Epithelial cell of esophagus (primary cell): ENCODE measurements at regions not wholly inside any gene's neighbourhood (a gene's known extent, or its start where the extent isn't known, plus 50 kb on each side); places are given as distances from the start of the nearest gene placed in this dataset.

ENCODE experiments used
- DNase-seq: peaks from one replicate; pipeline ENCODE4 v3.0.0; 2010; ENCODE audit warnings: low read depth
- H3K4me3 ChIP-seq: 2 replicates; pipeline ENCODE4 v1.5.1; 2011; ENCODE audit warnings: mild to moderate bottlenecking, low read length, control low read depth
- TF ChIP-seq, protein P1 (sequence below): IDR thresholded peaks from 2 replicates; pipeline ENCODE4 v1.5.1; 2011; ENCODE audit warnings: low read depth, mild to moderate bottlenecking, low read length, control low read depth, inconsistent platforms; ENCODE audit not compliant: insufficient read depth; ENCODE audit errors: missing control alignments

DNA sequence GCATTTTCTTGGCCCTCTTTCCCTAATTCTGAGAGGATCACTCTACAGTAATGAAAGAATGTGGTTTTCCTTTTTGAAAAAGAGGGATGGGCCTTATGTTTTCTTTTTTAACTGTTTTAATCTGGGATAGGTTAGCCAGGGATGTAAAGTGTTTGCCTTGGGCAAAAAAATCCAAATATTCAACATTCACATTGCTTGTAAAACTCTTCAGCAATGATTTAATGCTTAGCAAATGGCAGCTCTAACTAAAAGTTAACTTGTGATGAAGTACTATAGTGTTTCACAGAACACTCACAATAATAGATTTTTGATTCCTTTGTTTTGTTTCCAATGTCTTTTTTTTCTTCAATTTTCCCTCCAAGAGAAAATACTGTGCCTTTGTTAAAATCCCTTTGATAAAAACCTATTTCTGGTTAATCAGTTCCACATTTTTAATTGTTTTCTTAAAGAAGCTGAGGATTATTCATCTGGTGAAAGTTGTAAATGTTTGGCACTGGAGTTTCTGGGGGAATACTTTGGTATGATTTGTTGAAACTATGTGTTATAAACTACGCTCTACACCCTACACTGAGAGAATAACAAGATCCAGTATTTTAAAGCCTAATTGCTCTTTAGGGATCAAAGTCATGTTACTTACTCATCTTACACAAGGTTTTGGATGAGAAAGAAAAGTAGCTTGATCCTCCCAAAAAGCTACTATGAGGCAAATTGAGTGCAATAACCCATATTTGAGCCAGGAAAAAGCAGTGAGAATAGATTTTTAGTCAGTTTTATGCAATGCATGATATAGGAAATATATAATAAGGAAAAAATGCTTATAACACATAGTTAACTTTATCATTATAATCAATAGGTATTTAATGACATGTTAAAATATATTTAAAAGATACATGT, 335.8 kb downstream of the EPHA7 start:
- TF ChIP-seq, protein P1, sequence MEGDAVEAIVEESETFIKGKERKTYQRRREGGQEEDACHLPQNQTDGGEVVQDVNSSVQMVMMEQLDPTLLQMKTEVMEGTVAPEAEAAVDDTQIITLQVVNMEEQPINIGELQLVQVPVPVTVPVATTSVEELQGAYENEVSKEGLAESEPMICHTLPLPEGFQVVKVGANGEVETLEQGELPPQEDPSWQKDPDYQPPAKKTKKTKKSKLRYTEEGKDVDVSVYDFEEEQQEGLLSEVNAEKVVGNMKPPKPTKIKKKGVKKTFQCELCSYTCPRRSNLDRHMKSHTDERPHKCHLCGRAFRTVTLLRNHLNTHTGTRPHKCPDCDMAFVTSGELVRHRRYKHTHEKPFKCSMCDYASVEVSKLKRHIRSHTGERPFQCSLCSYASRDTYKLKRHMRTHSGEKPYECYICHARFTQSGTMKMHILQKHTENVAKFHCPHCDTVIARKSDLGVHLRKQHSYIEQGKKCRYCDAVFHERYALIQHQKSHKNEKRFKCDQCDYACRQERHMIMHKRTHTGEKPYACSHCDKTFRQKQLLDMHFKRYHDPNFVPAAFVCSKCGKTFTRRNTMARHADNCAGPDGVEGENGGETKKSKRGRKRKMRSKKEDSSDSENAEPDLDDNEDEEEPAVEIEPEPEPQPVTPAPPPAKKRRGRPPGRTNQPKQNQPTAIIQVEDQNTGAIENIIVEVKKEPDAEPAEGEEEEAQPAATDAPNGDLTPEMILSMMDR = no peak
- no peak for DNase-seq
- no peak overlapping the region for H3K4me3 ChIP-seq

DNA sequence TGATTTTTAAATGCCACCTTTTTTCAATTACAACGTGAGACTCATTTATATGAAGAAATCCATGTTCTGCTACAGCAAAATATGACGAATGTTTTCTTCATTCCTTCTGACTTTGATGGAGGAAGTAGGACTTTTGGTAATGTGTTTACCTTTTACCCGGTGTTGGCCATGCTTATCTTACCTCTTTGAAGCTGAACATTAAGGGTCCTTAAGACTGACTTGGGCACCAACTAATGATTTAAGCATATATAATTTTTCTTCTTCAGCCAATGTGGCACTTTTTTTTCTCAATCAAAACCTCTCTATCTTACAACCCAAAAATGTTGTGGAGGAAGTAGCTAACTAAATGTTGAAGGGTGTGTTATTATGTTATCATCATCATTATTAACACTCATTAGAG, 337.5 kb downstream of the EPHA7 start:
- H3K4me3 ChIP-seq = no peak overlapping the region
- TF ChIP-seq, protein P1 = no peak

DNA sequence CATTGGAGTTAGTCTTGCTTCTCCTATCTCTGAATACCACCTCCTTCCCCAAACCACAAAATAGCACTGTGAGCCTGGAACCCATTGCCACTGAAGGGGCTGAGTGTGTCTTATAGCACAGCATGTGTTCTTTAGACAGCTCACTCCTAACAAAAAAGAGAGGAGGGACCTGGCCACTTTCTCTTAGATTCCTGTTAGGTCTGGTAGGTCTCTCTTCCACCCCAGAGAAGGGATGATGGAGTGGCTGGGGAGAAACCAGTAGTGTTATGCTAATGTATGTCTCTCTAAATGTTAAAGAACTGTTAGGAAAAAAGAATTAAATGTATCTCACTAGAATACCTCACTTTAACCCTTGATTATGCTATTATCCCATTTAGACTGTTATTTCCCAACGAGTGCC, 340.3 kb downstream of the EPHA7 start:
- no peak overlapping the region for H3K4me3 ChIP-seq
- TF ChIP-seq, protein P1 = no peak
- no peak for DNase-seq

More for the DNA sequence above, 337.5 kb downstream of the EPHA7 start:
- no peak for DNase-seq

DNA sequence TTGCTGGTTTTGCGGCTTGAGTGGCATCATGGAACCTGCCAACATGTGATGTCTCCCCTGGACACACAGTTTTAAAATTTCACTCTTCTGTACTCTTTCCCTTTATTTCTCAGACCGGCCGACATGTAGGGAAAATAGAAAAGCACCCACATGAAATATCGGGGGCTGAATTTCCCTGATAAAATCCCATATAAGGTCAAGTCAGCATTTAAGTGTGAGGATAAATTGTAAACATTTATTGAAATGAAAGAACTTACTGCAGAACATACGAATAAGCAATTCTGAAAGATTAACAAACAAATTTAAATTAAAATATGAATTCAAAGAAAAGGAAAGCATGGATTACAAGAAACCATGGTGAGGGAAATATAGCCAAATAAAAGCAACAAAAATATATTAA, 345.5 kb downstream of the EPHA7 start:
- TF ChIP-seq, protein P1 = no peak
- no peak for DNase-seq
- H3K4me3 ChIP-seq = no peak overlapping the region

DNA sequence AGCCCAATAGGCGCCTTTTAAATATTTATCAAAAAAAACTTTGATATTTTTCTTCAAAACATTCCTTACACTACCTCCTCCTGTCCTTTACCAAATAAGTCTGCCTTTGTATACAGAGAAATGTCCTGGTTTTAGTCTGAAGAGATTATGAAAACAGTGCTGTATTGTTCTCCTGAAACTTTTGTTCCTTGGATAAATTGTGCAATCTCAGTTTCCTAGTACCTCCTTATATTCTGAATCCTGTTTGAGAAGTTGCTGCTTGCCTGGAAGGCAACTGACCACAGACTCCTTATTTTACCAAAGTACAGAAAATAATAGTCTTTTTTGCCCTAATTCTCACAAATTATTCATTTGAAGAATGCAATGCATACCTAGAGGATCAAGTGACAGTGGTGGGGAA, 349.5 kb downstream of the EPHA7 start:
- TF ChIP-seq, protein P1 = no peak
- H3K4me3 ChIP-seq = no peak overlapping the region
- DNase-seq = no peak

DNA sequence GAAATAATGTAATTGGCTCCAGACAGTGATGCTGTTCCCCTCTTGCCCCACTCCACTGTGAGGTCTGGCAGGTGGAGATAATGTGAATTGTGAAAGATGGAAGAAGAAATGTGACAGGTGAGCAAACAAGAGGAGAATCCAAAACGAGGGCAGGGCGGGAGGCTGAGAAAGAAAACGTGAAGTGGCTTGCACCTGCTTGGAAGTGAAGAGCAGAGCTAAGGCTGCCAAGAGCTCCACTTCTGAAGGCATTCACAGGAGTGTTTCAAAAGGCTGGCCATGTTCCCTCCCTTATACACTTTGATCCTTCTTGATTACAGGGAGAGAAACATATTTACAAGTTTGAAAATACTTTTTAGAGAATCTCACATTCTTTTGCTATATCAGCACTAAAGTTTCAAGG, 359.4 kb downstream of the EPHA7 start:
- TF ChIP-seq, protein P1 = no peak
- no peak for DNase-seq

DNA sequence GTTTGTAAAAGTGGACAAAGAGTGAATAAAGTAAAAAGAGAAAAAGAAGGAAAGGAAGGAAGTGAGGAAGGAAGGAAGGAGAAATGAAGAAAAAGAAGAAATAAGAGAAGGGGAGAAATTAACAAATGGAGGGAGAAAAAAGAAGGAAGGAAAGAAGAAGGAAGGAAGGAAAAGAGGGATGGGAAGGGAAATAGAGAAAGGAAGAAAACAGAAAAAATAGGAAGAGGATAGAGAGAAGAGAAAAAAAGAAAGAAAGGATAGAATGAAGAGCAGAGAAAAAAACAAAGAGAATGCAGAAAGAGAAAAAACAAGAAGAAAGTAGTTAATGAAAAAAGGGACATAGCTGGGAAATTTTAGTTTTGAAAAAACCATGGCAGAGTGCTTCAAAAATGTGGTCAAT, 361.8 kb downstream of the EPHA7 start:
- no peak for DNase-seq
- TF ChIP-seq, protein P1 = no peak
- no peak overlapping the region for H3K4me3 ChIP-seq

More for the DNA sequence above, 359.4 kb downstream of the EPHA7 start:
- no peak overlapping the region for H3K4me3 ChIP-seq
